KMS-11 (cell line): ENCODE measurements at regions not wholly inside any gene's neighbourhood (a gene's known extent, or its start where the extent isn't known, plus 50 kb on each side); places are given as distances from the start of the nearest gene placed in this dataset.

Experiments used
- H2AFZ ChIP-seq: fragments of 200-600 bp; sonication (generic); 2 replicates; pipeline ENCODE4 v1.6.1; 2016; ENCODE audit warnings: antibody characterized with exemption, mixed run types, low read depth
- H3K27ac ChIP-seq: fragments of 200-600 bp; sonication (generic); 2 replicates; pipeline ENCODE4 v1.6.1; 2016; ENCODE audit warnings: mild to moderate bottlenecking, mixed run types
- H3K27me3 ChIP-seq: fragments of 200-600 bp; sonication (generic); 2 replicates; pipeline ENCODE4 v1.6.1; 2017; ENCODE audit warnings: mild to moderate bottlenecking, low read depth, mixed run types, moderate library complexity; ENCODE audit not compliant: insufficient read depth
- H3K36me3 ChIP-seq: fragments of 200-600 bp; sonication (generic); 2 replicates; pipeline ENCODE4 v1.6.1; 2017; ENCODE audit warnings: mild to moderate bottlenecking, mixed run types; ENCODE audit not compliant: insufficient read depth
- H3K4me1 ChIP-seq: fragments of 200-600 bp; sonication (generic); 2 replicates; pipeline ENCODE4 v1.6.1; 2016; ENCODE audit warnings: mild to moderate bottlenecking, low read depth, mixed run types; ENCODE audit not compliant: poor library complexity, severe bottlenecking
- H3K4me2 ChIP-seq: fragments of 200-600 bp; sonication (generic); 2 replicates; pipeline ENCODE4 v1.7.0; 2016; ENCODE audit warnings: mild to moderate bottlenecking, mixed run types
- H3K4me3 ChIP-seq: fragments of 200-600 bp; sonication (generic); IDR thresholded peaks from 2 replicates; pipeline ENCODE4 v1.6.1; 2017; ENCODE audit warnings: low read depth, low read length, mixed read lengths; ENCODE audit not compliant: insufficient read depth
- H3K79me2 ChIP-seq: fragments of 200-600 bp; sonication (generic); 2 replicates; pipeline ENCODE4 v1.6.1; 2016; ENCODE audit warnings: low read depth, mixed run types; ENCODE audit not compliant: insufficient read depth
- H3K9ac ChIP-seq: fragments of 200-600 bp; sonication (generic); 2 replicates; pipeline ENCODE4 v1.6.1; 2016; ENCODE audit warnings: mild to moderate bottlenecking, mixed run types
- H4K20me1 ChIP-seq: fragments of 200-600 bp; sonication (generic); 2 replicates; pipeline ENCODE4 v1.6.1; 2016; ENCODE audit warnings: mild to moderate bottlenecking, mixed run types; ENCODE audit not compliant: insufficient read depth
- TF ChIP-seq, protein P1 (sequence below): fragments of 200-600 bp; sonication (generic); conservative IDR thresholded peaks from 2 replicates; pipeline ENCODE4 v1.6.1; 2017; ENCODE audit warnings: low read depth, mild to moderate bottlenecking, antibody characterized with exemption, low read length, moderate library complexity, mixed read lengths

DNA sequence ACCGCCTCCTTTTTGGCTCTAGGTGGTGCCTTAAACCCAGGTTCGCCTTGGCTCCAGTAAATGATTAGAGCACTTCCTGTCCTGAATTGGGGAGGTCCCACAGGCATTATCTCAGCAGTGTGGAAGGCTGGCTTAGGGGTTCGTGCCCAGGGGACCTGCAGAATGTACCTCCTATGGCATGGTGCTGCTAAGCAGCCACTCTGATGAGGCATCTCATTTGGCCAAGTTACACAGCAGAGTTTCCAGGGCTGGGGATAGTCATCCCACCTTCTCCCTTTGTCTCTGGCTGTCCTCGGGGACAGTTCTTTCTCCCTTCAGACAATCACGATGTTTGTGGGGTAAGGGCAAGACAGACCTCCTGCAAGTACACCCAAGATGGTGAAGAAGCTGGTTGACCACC is 371.2 kb downstream of the VPS13C start:
- Histone ChIP-seq H4K20me1 (no peaks in the 10 kb centered on the region), H3K36me3 (no peaks in the 10 kb centered on the region), H3K27ac (no peak overlapping the region), H3K9ac (no peak overlapping the region), H3K79me2 (no peaks in the 10 kb centered on the region), H3K4me1 (no peaks in the 10 kb centered on the region), H2AFZ (no peak overlapping the region), H3K4me2 (no peak overlapping the region), H3K4me3 (no peak overlapping the region), H3K27me3 (no peaks in the 10 kb centered on the region)
- TF ChIP-seq, protein P1, sequence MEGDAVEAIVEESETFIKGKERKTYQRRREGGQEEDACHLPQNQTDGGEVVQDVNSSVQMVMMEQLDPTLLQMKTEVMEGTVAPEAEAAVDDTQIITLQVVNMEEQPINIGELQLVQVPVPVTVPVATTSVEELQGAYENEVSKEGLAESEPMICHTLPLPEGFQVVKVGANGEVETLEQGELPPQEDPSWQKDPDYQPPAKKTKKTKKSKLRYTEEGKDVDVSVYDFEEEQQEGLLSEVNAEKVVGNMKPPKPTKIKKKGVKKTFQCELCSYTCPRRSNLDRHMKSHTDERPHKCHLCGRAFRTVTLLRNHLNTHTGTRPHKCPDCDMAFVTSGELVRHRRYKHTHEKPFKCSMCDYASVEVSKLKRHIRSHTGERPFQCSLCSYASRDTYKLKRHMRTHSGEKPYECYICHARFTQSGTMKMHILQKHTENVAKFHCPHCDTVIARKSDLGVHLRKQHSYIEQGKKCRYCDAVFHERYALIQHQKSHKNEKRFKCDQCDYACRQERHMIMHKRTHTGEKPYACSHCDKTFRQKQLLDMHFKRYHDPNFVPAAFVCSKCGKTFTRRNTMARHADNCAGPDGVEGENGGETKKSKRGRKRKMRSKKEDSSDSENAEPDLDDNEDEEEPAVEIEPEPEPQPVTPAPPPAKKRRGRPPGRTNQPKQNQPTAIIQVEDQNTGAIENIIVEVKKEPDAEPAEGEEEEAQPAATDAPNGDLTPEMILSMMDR: no peak

DNA sequence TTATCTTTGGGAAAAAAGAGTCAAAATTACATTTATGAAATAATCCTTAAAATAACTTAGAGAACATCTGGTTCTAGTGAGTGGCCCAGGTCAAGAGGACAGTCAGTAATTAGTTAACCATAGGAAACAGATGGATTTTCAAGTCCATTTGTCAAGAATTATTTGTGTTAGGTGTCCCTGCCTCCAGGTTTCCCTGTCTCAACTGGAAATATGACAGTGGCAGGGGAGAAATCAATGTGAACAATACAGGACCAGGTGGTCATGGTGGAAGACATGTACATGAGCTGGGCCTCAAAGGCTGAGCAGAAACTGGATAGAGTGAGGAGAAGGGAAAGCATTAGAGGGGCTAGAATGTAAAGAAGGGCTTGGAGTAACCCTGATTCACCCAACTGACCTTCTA is 372.6 kb downstream of the VPS13C start:
- Histone ChIP-seq H3K9ac (no peak overlapping the region), H3K36me3 (no peaks in the 10 kb centered on the region)
- TF ChIP-seq, protein P1: no peak

DNA sequence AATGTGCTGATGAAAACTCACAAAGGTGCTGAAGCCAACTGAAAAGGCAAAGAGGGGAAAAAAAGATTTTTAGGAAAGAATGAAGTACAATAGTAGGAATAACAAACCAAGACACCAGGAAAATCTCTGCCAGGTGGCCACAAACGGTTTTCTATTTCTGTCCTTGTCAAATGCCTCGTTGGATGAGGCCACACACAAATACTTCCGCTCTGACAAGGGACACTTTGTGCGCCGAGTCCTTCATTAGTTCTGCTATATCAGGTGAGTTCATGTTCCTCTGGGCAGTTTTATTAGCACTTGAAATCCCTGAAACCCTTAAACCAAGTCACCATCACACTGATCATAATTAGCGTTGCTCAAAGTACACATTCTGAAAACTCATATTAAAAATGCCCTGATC is 373.1 kb downstream of the VPS13C start:
- H2AFZ ChIP-seq: no peak overlapping the region
- no peaks in the 10 kb centered on the region for H3K36me3 ChIP-seq
- H3K9ac ChIP-seq: no peak overlapping the region
- no peak overlapping the region for H3K4me2 ChIP-seq
- no peaks in the 10 kb centered on the region for H4K20me1 ChIP-seq
- no peak overlapping the region for H3K27ac ChIP-seq
- no peaks in the 10 kb centered on the region for H3K4me1 ChIP-seq
- H3K79me2 ChIP-seq: no peaks in the 10 kb centered on the region
- H3K4me3 ChIP-seq: no peak overlapping the region
- no peaks in the 10 kb centered on the region for H3K27me3 ChIP-seq
- TF ChIP-seq, protein P1: no peak

More for the DNA sequence above, 372.6 kb downstream of the VPS13C start:
- Histone ChIP-seq H3K4me1 (no peaks in the 10 kb centered on the region), H3K79me2 (no peaks in the 10 kb centered on the region), H3K4me3 (no peak overlapping the region), H3K27ac (no peak overlapping the region), H3K27me3 (no peaks in the 10 kb centered on the region), H4K20me1 (no peaks in the 10 kb centered on the region), H3K4me2 (no peak overlapping the region), H2AFZ (no peak overlapping the region)

DNA sequence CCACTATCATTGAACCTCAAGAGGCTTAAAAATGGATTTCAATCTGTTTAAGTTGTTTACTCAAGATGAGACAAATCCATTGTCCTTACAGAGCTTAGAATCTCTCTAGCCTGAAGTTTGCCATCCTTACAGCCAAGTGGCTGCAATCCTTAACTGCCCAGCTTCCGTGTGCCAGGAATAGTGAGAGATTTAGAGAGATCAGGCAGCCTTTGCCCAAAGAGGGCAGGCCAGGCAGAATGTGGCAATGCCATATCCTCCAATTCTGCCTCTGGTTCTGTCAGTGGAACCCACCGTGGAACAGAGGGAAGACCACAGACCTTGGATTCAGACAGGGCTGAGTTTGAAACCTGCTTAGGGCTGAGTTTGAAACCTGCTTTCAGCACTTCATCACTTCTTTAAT is 374.3 kb downstream of the VPS13C start:
- Histone ChIP-seq H3K4me2 (no peak overlapping the region), H3K9ac (no peak overlapping the region), H3K27ac (no peak overlapping the region), H3K4me1 (no peaks in the 10 kb centered on the region), H3K79me2 (no peaks in the 10 kb centered on the region), H2AFZ (no peak overlapping the region), H3K27me3 (no peaks in the 10 kb centered on the region), H3K4me3 (no peak overlapping the region), H4K20me1 (no peaks in the 10 kb centered on the region), H3K36me3 (no peaks in the 10 kb centered on the region)
- TF ChIP-seq, protein P1: no peak
